HG03139 (cell line): ENCODE measurements at regions not wholly inside any gene's neighbourhood (a gene's known extent, or its start where the extent isn't known, plus 50 kb on each side); places are given as distances from the start of the nearest gene placed in this dataset.
"Not testable (repeated sequence)": the region's sequence is repeated elsewhere in the genome, so short reads cannot be mapped to it uniquely, and the experiment has no call there.

Experiments
- ATAC-seq: cut with Tn5 transposase; IDR thresholded peaks from one replicate; pipeline ENCODE4 v1.9.1; 2021; ENCODE audit not compliant: unreplicated experiment

DNA sequence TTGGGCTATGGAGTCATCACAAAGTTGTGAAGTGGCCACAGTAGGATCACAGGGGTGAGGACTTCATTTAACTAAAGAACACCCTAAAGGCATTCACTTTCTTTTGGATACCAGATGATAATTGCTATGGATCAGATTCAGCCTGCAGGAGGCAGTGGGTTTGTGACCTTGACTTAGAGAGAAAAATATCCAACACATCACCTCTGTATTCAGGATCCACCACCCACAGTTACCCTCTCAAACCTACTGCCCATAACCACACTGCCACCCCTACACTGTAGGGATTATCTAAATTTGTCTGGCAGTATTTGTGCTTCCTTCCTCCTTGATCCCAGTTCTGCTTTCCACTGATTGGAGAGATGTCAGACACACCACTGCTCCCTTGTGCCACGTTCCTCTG, 269.4 kb downstream of the MYCN start:
- ATAC-seq = no peak

DNA sequence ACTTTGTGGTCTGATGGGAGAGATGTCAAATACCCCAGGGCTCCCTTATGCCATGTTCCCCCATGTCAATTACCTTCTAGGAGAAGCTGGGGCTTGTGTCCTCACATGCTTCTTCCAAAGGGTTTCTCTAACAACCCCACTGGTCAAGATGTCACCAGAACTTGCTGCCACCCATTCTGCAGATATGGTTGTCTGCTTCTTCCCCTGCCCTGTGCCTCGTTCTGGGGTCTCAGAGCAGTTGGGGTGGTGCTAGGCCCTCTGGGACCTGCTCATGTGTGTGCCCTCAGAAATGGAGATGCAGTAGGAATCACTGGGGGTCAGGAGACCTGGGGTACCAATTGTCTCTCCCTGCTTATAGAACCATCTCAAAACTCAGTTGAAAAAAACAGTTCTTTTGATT, 268.6 kb downstream of the MYCN start:
- no peak for ATAC-seq

DNA sequence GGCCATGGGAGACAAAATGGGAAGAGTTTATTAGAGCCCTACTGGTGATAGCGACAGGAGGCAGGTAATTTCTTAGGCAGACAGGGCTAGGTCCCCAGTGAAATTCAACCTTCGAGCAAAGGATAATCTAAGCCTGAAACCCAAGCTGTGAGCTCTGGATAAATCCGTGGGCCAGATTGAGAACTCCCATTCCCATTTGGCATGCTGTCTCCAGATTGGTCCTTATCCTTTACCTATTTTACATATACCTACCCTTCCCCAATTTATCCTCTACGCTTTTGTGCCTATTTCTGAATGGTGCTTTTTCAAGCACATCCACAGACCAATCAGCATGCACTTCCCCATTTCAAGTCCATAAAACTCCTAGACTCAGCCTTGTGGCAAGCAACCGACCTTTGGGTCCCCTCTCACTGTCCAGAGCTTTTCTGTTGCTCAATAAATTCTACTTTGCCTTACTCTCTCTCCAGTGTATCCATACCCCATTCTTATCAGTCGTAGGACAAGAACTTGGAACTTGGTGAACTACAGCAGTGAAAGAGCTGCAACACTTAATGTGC, 268.0 kb downstream of the MYCN start:
- ATAC-seq = no peak

DNA sequence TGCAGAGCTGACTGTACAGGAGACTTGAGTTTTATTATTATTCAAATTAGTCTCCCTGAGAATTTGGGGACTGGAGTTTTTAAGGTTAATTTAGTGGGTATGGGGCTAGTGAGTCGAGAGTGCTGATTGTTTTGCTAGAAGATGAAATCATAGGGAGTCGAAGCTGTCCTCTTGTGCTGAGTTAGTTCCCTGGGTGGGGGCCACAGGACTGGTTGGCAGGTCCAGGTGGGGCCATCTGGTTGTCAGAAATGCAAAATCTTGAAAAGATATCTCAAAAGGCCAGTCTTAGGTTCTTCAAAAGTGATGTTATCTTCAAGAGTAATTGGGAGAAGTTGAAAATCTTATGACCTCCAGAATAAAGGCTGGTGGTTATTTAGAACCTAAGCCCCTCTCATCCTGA, 267.3 kb downstream of the MYCN start:
- no peak for ATAC-seq

DNA sequence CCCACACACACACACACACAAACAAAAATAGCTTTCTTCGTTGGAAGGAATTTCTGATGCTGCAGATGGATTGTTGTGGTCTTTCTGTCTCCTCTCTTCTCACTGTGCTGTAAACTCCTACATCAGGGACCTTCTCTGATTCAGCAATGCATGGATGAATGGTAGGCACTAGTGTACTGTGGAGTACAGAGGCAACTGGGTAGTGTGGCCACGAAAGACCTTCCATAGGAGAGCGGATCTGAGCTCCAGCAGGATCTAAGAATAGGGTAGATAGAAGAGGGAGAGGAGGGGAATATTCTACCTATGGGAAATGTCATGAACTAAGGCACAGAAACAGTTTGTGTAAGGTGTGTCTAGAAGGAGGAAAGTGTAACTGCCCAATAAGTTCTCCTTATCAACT, 266.8 kb downstream of the MYCN start:
- no peak for ATAC-seq

DNA sequence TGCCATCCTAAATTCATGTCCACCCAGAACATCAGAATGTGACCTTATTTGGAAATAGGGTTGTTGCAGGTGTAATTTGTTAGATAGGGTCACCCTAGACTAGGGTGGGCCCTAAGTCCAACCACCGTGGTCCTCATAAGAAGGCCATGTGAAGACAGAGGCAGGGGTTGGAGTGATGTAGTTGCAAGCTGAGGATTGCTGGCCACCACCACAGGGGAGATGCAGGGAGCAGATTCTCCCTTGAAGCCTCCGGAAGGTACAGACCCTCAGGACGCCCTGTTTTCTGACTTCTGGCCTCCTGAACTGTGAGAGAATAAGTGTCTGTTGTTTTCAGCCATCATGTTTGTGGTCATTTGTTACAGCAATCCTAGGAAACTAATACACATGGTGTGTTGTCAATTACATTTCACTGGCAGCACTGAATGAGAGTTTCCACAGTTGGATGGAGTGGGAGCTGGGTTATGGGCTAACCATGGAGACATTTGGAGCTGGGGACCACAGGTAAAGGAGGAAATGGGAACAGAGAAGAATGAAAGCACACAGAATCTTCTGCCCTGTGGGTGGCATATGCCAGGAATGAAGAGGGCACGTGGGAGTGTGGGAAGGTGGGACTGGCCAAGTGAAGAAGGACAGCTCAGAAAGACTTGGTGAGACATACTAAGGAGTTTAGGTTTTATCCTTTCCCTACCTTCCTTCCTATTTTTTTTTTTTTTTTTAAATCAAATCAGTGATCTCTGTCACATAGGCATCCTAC, 266.0 kb downstream of the MYCN start:
- no peak for ATAC-seq

DNA sequence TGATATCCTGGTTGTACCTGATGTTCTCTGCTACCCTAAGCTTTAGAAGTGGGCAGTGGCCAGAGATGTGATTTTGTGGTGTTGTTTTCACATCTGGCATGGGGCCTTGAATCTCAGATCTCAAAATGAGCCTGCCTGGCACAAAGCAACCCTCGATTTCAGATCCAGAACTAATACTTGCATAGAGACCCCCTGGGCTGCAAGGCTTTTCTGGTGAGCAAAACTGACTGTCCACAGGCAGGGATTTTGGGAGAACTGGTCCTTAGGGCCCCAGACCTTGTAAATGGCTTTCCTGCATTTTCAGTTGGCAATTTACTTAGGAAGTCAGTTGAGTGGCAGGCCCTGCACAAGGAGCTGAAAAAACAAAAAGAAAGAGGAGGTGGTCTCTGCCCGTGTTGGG, 265.3 kb downstream of the MYCN start:
- ATAC-seq = no peak

DNA sequence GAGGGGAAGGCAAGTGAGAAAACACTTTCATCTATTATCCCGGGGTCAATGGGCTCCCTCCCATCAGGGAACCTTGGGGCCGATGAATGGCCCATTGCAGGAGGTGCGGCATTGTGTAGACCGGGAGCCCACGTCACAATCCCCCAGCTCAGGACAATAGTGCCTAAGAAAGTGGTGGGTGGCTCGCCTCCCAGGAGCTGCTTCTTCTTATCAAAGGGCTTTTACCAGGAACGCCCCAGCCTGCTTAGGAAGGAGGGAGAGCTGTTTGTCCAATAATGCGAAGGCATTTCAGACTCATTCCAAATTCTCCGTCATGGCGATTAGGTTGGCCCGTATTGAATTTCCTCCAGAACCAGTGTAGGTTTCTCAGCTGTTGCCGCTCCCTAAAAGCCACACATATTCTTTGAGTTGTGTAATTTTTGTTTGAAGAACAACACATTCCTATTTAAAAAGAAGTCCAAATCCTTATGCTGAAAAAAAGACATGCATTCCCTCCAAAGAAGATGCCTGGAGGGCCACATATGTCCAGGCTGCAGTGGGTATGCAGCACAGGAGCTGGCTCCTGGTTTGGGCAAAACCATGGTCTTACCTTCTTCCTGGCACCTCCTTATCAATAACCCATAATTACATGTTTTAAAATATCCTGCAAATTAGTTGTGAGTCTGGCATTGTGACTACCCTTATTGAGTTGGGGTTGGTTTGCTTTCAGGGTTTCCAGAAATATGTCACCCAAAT, 264.7 kb downstream of the MYCN start:
- no peak for ATAC-seq

DNA sequence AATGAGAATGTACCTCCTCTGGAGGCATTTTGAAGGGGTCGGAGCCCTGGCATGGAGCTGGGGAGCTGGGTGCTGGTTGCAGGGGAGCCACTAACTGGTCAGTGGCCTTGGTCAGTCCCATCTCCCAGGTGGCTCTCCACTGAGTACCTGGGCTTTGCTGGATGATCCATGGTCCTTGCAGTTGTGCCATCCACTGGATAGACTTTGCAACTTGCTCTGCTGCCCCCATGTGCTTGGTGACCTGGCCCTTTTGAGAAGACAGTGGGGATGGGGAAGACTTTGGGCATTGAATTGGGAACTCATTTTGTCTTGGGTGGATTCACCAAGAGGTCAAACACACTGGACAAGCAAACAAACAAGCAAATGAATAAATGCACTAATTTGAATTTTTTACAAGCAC, 263.9 kb downstream of the MYCN start:
- no peak for ATAC-seq

DNA sequence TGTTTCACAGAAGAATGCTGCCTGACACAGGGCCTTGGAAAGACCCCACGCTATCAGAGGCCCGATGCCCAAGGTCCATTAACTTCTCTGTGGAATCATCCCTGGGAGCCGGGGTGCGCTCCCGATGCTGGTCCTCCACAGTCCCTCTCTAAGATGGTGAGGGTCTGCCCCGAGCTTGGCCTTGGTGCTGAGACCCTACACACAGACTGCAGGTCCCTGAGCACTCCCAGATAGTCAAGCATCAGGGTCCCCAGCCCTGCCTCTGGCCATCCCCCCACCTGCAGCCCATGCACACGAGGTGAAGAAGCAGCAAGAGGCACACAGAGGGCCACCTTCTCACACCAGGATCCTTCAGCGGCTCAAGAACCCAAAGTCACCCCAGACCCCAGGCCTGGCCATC, 263.3 kb downstream of the MYCN start:
- no peak for ATAC-seq

DNA sequence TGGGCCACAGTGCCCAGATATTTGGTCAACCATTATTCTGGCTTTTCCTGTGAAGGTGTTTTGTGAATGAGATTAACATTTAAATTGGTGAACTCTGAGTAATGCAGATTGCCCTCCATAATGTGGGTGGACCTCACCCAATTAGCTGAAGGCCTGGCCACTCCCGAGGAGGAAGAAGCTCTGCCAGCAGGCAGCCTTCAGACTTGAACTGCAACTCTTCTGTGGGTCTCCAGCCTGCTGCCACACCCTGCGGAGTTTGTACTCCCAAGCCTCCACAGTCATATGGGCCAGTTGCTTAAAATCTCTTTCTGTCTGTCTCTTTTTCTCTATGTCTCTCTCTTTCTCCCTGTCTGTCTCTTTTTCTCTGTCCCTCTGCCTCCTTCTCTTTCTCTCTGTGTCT, 262.7 kb downstream of the MYCN start:
- no peak for ATAC-seq

DNA sequence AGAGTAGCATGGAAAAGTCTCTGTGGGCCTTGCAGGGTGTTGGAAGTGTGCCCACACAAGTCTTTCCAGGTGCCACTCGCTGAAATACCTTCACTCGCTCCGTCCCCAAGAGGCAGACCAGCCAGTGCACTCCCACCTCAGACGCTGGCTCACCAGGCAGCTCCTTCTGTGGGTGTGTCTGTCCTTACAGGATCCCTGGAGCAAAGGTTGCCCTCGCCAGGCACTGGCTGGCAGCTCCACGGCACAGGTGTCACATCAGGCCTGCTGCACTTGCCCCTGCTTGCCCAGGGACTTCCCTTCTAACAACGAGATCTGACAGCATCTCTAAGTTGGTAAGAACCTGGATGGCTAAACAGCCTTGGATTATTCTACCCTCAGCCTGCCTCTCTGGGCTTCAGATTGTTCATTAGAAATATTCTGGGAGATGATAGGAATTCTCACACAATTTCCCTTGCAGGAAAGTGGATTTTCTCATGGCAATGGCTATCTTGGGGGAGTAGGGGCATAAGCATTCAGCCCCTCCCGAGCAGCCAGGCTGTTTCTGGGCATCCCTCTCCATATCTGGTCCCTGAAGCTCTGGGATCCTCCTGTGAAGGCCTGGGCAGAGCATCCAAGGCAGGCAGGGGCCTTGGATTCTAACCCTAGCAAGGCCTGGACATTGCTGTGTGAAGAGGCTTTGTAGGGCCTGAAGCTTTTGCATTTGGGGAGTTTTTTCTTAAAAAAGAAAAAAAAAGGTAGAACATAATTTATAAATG, 262.1 kb downstream of the MYCN start:
- ATAC-seq = no peak

DNA sequence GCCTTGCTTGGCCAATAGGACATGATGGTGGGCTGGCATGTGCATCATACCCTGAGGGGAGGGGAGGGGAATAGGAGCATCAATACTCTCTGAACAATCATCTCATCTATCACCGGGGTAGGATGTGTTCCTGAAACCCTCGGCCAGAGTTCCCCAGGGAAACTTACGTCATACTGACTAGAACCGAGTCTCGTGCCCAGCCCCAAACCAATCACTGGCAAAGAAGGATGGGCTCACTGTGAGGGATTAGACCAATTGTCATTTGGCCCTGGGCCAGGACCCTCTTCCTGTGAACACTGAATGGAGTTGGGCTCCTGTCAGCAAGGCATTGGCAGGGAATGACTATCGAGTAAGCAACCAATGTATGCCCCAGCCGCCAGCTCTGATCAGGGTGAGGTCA, 261.5 kb downstream of the MYCN start:
- no peak for ATAC-seq

DNA sequence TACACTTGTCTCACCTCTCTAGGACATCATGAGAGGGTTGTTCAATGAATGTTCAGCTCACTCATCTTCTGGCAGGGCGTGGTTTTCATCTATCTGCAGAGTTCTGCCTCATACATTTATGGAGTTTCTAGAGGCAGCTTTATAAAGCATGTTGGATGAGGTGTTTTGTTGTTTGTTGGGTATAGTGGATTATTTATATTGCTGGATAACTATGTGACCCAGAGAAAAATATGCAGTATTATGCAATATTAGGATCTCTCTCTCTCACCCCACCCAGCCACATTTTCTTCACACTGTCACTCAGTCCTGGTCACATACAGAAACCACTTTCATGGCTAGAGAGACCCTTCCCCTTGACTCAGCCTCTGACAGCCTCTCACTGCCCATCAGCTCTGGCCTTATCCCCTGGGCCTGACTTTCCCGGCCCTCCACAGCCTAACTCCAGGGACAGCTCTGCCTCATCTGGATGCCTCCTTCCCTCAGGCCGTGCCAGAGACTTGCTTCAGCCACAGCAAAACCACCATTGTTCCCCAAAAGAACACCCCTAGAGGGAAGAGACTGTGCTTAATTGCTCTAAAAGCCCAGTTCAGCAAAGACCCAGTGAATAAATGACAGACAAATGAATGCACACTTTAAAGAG, 260.3 kb downstream of the MYCN start:
- ATAC-seq = no peak

DNA sequence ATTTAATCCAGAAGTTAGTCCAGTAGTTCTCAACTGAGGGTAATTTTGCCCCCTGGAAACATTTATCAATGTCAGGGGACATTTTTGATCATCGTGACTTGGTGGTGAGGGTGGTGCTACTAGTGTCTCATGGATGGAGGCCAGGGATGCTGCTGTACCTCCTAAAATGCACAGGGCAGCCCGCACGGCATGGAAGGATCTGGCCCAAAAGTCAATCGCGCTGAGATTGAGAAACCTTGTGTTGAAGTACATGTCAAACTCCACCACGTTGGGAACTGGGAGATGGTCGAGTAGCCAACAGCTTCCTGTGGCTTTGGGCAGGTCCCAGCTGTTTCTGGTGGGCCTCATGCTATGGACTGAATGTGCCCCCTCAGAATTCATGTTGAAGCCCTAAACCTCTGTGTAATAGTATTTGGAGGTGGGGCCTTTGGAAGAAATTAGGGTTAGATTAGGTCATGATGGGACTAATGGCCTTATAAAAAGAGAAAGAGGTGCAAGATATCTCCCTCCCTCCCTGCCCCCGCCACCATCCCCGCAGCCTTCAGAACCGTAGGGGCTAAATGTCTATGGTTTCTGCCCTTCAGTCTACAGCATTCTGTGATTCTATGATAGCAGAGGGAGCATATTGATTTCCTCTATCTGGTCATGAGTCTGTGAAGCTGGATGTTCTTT, 259.7 kb downstream of the MYCN start:
- no peak for ATAC-seq

DNA sequence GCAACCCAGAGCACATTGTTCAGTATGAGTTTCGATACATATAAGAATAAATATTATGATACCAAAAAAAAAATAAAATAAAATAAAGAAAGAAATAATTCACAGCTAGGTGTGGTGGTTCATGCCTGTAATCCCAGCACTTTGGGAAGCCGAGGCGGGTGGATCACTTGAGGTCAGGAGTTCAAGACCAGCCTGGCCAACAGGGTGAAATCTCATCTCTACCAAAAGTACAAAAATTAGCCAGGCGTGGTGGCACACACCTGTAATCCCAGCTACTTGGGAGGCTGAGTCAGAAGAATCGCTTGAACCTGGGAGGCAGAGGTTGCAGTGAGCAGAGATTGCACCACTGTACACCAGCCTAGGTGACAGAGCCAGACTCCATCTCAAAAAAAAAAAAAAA, 258.9 kb downstream of the MYCN start:
- not testable (repeated sequence) for ATAC-seq

DNA sequence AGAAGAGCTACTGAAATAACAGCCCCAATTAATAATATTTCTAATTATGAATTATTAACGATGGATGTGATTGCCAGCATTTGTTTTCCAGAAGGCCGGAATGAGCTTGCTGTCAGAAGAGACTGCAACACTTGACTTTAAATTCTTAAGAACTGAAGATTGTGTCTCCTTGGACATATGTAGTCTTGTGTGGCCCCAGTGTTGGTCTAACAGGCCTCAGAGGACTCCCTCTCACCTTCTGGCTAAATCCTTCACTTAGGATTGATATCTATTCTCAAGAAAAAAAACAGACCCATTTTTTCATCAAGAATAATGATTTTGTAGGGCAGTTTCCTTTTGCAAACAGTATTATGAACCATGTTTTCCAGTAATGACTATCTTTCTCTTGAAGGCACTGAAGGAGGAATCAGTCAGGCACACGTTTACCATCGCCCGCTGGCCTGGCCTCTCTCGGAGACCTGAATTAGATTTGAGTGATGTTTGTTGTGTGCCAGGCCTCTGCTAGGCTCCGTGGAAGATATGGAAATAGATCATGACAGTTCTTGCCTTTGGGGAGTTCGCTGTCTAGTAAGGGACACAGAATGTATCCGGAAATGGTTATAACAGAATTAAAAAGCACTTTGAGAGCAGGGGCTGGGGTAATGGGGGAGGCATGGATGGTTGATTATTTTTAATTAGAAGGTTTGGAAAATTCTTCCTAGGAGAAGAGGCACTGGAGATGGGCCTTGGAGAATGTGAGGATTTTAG, 258.0 kb downstream of the MYCN start:
- no peak for ATAC-seq

DNA sequence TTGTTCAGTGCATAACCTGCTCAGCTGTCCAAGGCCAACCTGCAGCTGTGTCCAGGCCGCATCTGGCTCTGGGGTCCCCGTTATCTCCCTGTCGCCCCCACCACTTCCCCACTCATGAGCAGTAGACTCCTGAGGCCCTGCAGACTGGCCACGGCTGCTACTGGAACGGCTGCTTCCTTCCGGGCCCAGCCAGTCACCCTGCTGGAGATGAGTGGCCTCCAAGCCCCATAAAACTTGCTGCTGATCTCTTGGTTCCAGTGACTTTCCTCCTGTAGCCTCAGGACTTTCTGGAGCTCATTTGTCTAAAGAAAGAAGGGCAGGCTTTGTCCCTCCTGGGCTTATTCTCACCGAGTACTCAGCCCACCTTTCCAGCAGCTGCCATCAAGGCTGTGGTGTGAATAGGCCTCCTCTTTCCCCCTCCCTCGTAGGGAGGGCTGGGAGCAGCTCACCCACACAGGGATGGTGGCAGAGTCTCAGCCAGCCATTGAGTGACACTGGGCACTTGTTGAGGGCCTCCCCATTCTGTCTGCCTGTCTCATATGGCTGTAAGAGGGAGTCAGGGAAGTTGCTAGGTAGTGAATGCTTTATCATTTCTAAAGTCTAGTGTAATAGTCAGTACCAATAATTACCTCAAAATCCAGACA, 257.3 kb downstream of the MYCN start:
- no peak for ATAC-seq

DNA sequence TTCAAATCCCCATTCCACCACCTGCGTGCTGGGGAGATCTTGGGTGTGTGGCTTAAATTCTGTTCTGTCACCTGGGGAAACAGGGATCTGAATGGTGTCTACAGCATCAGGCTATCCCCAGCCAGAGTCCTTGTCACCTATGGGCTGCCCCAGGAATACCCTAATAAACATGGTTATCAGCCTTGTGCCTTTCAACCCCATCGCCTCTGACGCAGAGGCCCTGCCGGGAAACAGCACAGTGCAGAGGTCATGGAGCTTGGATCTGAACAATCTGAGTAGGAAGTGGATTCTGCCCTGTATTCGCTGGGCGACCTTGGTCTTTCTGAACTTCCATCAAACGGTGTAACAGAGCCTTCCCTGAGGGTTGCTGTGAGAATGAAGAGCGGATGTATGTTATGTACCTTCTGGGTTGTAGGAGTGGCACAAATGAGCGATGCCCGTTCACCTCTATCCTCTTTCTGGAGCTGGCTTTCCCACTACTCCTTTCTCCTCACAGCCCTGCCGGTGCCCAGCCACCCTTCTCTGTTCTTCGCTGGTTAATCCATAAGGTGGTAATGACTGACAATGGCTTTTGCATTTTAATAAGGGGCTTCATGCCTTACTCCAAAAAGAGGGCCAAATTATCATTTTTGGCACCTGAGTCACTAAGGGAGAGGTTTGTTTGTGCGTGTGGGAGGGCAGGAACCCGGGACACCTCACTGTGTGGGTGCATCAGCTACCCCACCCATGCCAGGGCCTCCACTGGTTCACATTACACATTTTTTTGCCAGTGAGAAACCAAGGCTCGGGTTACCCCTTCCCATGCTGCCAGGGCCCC, 256.5 kb downstream of the MYCN start:
- no peak for ATAC-seq
